SU-DHL-6 (cell line): ENCODE measurements at regions not wholly inside any gene's neighbourhood (a gene's known extent, or its start where the extent isn't known, plus 50 kb on each side); places are given as distances from the start of the nearest gene placed in this dataset.

Experiments
- H2AFZ ChIP-seq: fragments of 200-600 bp; sonication (generic); 2 replicates; pipeline ENCODE4 v1.6.1; 2014; ENCODE audit warnings: low read depth, mild to moderate bottlenecking, moderate library complexity, mixed read lengths, antibody characterized with exemption, low read length; ENCODE audit not compliant: severe bottlenecking
- H3F3A ChIP-seq: fragments of 200-600 bp; shearing (Covaris generic); 2 replicates; pipeline ENCODE4 v1.6.0; 2016; ENCODE audit warnings: antibody characterized with exemption, mild to moderate bottlenecking; ENCODE audit not compliant: insufficient read depth
- H3K27ac ChIP-seq: fragments of 200-600 bp; sonication (generic); 2 replicates; pipeline ENCODE4 v1.5.1; 2016; ENCODE audit warnings: low read depth, mild to moderate bottlenecking, low read length, moderate library complexity, mixed read lengths
- H3K27me3 ChIP-seq: fragments of 200-600 bp; sonication (generic), shearing (Covaris generic); 2 replicates; pipeline ENCODE4 v1.6.0; 2014; ENCODE audit warnings: mild to moderate bottlenecking, low read length
- H3K36me3 ChIP-seq: fragments of 200-600 bp; sonication (generic); 2 replicates; pipeline ENCODE4 v1.6.1; 2014; ENCODE audit warnings: mild to moderate bottlenecking, low read length, mixed read lengths
- H3K4me2 ChIP-seq: fragments of 300-600, 200-600 bp; shearing (Covaris generic), sonication (generic); 2 replicates; pipeline ENCODE4 v1.6.0; 2014; ENCODE audit warnings: low read length, low read depth, mild to moderate bottlenecking; ENCODE audit not compliant: poor library complexity, severe bottlenecking
- H3K4me3 ChIP-seq: fragments of 200-600 bp; sonication (generic); 2 replicates; pipeline ENCODE4 v1.5.1; 2014; ENCODE audit warnings: antibody characterized with exemption, low read length, mild to moderate bottlenecking, mixed read lengths; ENCODE audit not compliant: insufficient read depth, poor library complexity, severe bottlenecking
- H3K79me2 ChIP-seq: fragments of 200-600 bp; sonication (generic); 2 replicates; pipeline ENCODE4 v1.6.1; 2014; ENCODE audit warnings: mild to moderate bottlenecking, low read length, moderate library complexity; ENCODE audit not compliant: insufficient read depth
- H3K9ac ChIP-seq: fragments of 200-600 bp; sonication (generic); 2 replicates; pipeline ENCODE4 v1.7.0; 2014; ENCODE audit warnings: mild to moderate bottlenecking, low read length
- H3K9me2 ChIP-seq: fragments of 200-600 bp; sonication (generic); replicated peaks from 2 replicates; pipeline ENCODE4 v1.6.1; 2014; ENCODE audit warnings: low read length; ENCODE audit not compliant: insufficient read depth
- H3K9me3 ChIP-seq: fragments of 200-600 bp; sonication (generic); 2 replicates; pipeline ENCODE4 v1.6.1; 2014; ENCODE audit warnings: low read length, mixed read lengths; ENCODE audit not compliant: insufficient read depth
- H4K20me1 ChIP-seq: fragments of 200-600 bp; sonication (generic); 2 replicates; pipeline ENCODE4 v1.6.1; 2014; ENCODE audit warnings: low read depth, mild to moderate bottlenecking, antibody characterized with exemption, low read length, moderate library complexity, mixed read lengths
- CTCF ChIP-seq: fragments of 200-600 bp; sonication (generic); IDR thresholded peaks from one replicate; pipeline ENCODE4 v1.5.1; 2017; ENCODE audit warnings: antibody characterized with exemption, mild to moderate bottlenecking, low read length, moderate library complexity; ENCODE audit not compliant: insufficient read depth, poor library complexity, severe bottlenecking
- EZH2phosphoT487 ChIP-seq: fragments of 200-600 bp; sonication (generic), shearing (Covaris generic); conservative IDR thresholded peaks from 2 replicates; pipeline ENCODE4 v1.6.1; 2018; ENCODE audit warnings: mild to moderate bottlenecking, antibody characterized with exemption, low read length, moderate library complexity, mixed read lengths

DNA sequence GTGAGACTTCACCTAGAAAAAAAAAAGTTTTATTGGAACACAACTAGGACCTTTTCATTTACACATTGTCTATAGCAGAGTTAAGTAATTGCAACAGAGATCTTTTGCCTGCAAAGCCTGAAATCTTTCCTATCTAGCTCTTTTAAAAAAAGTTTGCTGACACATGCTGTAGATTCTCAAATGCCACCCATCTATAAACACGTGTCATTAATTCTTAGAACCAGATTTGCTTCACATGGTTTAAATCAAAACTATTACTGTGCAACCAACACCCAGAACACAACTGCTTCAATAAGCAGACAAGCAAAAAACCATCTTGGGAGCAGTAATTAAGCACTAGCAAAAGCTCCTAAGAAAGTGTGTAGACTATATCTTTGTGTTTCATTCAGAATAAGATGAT, 55.0 kb downstream of the OXSM start:
- H3K9me3 ChIP-seq, result no peaks in the 10 kb centered on the region
- no peak for TF ChIP-seq CTCF
- no peak for TF ChIP-seq EZH2phosphoT487
- H3K9me2 ChIP-seq, result no peaks in the 10 kb centered on the region
- no peaks in the 10 kb centered on the region for H3K27me3 ChIP-seq
- H3K27ac ChIP-seq, result no peak overlapping the region
- no peaks in the 10 kb centered on the region for H3K79me2 ChIP-seq
- no peak overlapping the region for H3K4me2 ChIP-seq
- H3K4me3 ChIP-seq, result no peak overlapping the region
- H3K9ac ChIP-seq, result no peak overlapping the region
- H4K20me1 ChIP-seq, result no peaks in the 10 kb centered on the region
- H3F3A ChIP-seq, result no peaks in the 10 kb centered on the region
- no peaks in the 10 kb centered on the region for H3K36me3 ChIP-seq
- no peak overlapping the region for H2AFZ ChIP-seq

DNA sequence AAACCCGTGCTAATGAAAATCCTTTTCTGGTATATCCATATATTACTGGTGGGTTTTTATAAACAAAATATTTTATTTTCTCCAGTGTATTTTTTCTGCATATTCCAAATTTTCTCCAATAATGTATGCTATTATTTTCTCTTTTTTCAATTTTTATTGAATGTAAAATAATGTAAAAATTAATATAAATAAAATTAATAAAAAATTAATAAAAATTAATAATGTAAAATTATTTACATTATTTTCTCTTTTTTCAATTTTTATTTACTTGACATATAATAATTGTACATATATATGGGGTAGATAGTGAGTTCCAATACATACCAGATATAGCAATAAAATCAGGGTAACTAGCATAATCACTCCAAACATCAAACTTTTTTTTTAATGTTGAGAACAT, 56.4 kb downstream of the OXSM start:
- Histone ChIP-seq H2AFZ (no peak overlapping the region), H3K36me3 (no peaks in the 10 kb centered on the region), H3K27ac (no peak overlapping the region), H3K4me2 (no peak overlapping the region), H3K4me3 (no peak overlapping the region), H3K9me2 (no peaks in the 10 kb centered on the region), H3F3A (no peaks in the 10 kb centered on the region), H3K27me3 (no peaks in the 10 kb centered on the region), H4K20me1 (no peaks in the 10 kb centered on the region), H3K79me2 (no peaks in the 10 kb centered on the region), H3K9me3 (no peaks in the 10 kb centered on the region), H3K9ac (no peak overlapping the region)
- TF ChIP-seq EZH2phosphoT487 (no peak), CTCF (no peak)

DNA sequence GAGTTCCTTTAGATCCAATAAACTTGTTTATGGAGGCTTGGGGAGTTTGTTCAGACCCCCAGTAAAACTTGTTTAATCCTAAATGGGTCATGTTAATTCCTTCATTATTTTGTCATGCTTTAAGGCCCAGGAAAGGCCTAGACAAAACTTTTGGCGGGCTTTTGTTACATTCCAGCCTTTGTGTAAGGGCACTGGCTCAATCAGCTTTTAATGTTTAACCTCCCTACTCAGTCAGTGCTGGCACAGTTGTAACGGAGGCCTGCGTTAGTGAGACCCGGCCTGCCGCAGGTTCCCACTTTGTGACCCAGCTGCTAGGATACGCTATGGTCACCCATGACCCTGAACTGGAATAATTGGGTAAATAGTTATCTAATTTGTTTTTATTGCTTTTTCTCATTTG, 59.2 kb downstream of the OXSM start:
- H3K27ac ChIP-seq, result no peak overlapping the region
- no peaks in the 10 kb centered on the region for H3K9me3 ChIP-seq

More for the DNA sequence above, 59.2 kb downstream of the OXSM start:
- Histone ChIP-seq H3K4me2 (no peak overlapping the region), H3F3A (no peaks in the 10 kb centered on the region), H3K36me3 (no peaks in the 10 kb centered on the region), H3K4me3 (no peak overlapping the region), H3K27me3 (no peaks in the 10 kb centered on the region), H2AFZ (no peak overlapping the region), H3K79me2 (no peaks in the 10 kb centered on the region), H3K9ac (no peak overlapping the region), H3K9me2 (no peaks in the 10 kb centered on the region), H4K20me1 (no peaks in the 10 kb centered on the region)
- TF ChIP-seq CTCF (no peak), EZH2phosphoT487 (no peak)
